OCI-LY7 (cell line): ENCODE measurements at regions not wholly inside any gene's neighbourhood (a gene's known extent, or its start where the extent isn't known, plus 50 kb on each side); places are given as distances from the start of the nearest gene placed in this dataset.

ENCODE experiments used
- BruUV-seq: library from RNA; stranded (reverse); fragments of 400-500 nt; replicated peaks from 2 replicates; lab custom pipeline; 2021; lab: Mats Ljungman, UMichigan
- CTCF ChIA-PET: fragments of 300-600 bp; sonication (Branson Sonifier 250); formaldehyde crosslinking; loops from one replicate; lab custom pipeline; 2022; ENCODE audit warnings: antibody characterized with exemption; ENCODE audit not compliant: unreplicated experiment; lab: Charles Lee
- POLR2A ChIA-PET: fragments of 300-600 bp; sonication (Branson Sonifier 250); formaldehyde crosslinking; loops from one replicate; lab custom pipeline; 2022; ENCODE audit warnings: antibody characterized with exemption; lab: Charles Lee
- DNase-seq: peaks from one replicate; pipeline ENCODE4 v3.0.0-alpha.2; 2015; ENCODE audit warnings: low spot score
- H2AFZ ChIP-seq: fragments of 200-600 bp; sonication (generic), shearing (Covaris generic); 2 replicates; pipeline ENCODE4 v1.6.1; 2014; ENCODE audit warnings: mild to moderate bottlenecking, antibody characterized with exemption, low read length, moderate library complexity
- H3K27ac ChIP-seq: fragments of 200-600 bp; sonication (generic); 2 replicates; pipeline ENCODE4 v1.5.1; 2014; ENCODE audit warnings: mixed run types, low read depth, mild to moderate bottlenecking, moderate library complexity, low read length, inconsistent platforms; ENCODE audit not compliant: poor library complexity, severe bottlenecking
- H3K36me3 ChIP-seq: fragments of 200-600 bp; sonication (generic); 2 replicates; pipeline ENCODE4 v1.6.1; 2014; ENCODE audit warnings: mild to moderate bottlenecking, antibody characterized with exemption, low read length, moderate library complexity, mixed read lengths; ENCODE audit not compliant: insufficient read depth
- H3K4me1 ChIP-seq: fragments of 200-600 bp; sonication (generic); 2 replicates; pipeline ENCODE4 v1.5.1; 2014; ENCODE audit warnings: mild to moderate bottlenecking, low read length; ENCODE audit not compliant: insufficient read depth, poor library complexity, severe bottlenecking
- H3K4me2 ChIP-seq: fragments of 200-600 bp; sonication (generic); 2 replicates; pipeline ENCODE4 v1.6.1; 2014; ENCODE audit warnings: mild to moderate bottlenecking, low read length
- H3K4me3 ChIP-seq: fragments of 200-600 bp; sonication (generic); 2 replicates; pipeline ENCODE4 v1.5.1; 2014; ENCODE audit warnings: mild to moderate bottlenecking, low read depth, low read length; ENCODE audit not compliant: poor library complexity, severe bottlenecking
- H3K79me2 ChIP-seq: fragments of 200-600 bp; sonication (generic); 2 replicates; pipeline ENCODE4 v1.6.1; 2016; ENCODE audit warnings: low read depth, mild to moderate bottlenecking, low read length, moderate library complexity, mixed read lengths; ENCODE audit not compliant: insufficient read depth
- H3K9me2 ChIP-seq: fragments of 200-600 bp; sonication (generic); 2 replicates; pipeline ENCODE4 v1.6.1; 2016; ENCODE audit warnings: mild to moderate bottlenecking, low read length, mixed read lengths; ENCODE audit not compliant: insufficient read depth
- H3K9me3 ChIP-seq: fragments of 200-600 bp; sonication (generic); 2 replicates; pipeline ENCODE4 v1.6.1; 2014; ENCODE audit warnings: mild to moderate bottlenecking, mixed run types, low read length, mixed read lengths
- H4K20me1 ChIP-seq: fragments of 200-600 bp; sonication (generic); 2 replicates; pipeline ENCODE4 v1.6.1; 2014; ENCODE audit warnings: mild to moderate bottlenecking, antibody characterized with exemption, low read length, moderate library complexity, mixed read lengths; ENCODE audit not compliant: insufficient read depth
- EZH2phosphoT487 ChIP-seq: fragments of 200-600 bp; sonication (generic); IDR thresholded peaks from 2 replicates; pipeline ENCODE4 v1.6.1; 2018; ENCODE audit warnings: low read depth, borderline replicate concordance, mild to moderate bottlenecking, mixed run types, antibody characterized with exemption, low read length, moderate library complexity, mixed read lengths
- intact Hi-C: fragments of 100-400 bp; cut with micrococcal nuclease; formaldehyde crosslinking; loops from one replicate; pipeline ENCODE4 v1.10.0; 2022; ENCODE audit not compliant: unreplicated experiment
- TF ChIP-seq, protein P1 (sequence below): fragments of 200-600 bp; sonication (generic); conservative IDR thresholded peaks from 2 replicates; pipeline ENCODE4 v1.5.1; 2014; ENCODE audit warnings: mild to moderate bottlenecking, antibody characterized with exemption, low read length, moderate library complexity, mixed read lengths

DNA sequence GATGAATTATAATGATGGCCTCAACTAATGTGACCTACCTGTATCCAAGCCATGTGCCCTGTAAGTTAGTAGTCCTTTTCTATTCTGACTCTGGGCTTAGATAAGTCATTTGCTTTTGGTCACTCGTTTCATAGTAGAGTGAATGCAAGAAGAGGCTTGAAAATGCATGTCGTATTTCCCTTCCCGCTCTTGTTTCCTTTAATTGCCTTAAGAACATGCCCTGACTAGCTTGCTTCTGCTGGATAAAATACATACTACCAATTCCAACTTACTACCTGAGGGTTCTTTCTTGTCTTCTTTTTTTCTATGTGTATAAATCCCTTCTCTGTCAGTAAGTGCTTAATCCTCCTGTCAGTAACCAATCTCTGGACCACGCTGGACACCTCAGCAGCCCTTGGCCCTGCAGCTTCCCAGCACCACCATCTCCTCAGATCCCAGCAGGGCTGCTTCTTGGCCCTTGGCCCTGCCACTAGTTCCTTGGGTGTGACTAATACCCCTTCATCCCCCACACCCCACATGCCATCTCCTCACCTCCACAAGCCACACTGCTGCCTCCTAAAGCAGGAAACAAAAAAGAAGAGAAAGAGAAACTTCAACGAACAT lies 771.7 kb downstream of the IGSF11 start:
- no peak overlapping the region for H3K4me3 ChIP-seq
- intact Hi-C loops = no loop called here
- no peak overlapping the region for H3K4me2 ChIP-seq
- H3K27ac ChIP-seq = no peak overlapping the region
- TF ChIP-seq EZH2phosphoT487 = no peak
- TF ChIP-seq, protein P1, sequence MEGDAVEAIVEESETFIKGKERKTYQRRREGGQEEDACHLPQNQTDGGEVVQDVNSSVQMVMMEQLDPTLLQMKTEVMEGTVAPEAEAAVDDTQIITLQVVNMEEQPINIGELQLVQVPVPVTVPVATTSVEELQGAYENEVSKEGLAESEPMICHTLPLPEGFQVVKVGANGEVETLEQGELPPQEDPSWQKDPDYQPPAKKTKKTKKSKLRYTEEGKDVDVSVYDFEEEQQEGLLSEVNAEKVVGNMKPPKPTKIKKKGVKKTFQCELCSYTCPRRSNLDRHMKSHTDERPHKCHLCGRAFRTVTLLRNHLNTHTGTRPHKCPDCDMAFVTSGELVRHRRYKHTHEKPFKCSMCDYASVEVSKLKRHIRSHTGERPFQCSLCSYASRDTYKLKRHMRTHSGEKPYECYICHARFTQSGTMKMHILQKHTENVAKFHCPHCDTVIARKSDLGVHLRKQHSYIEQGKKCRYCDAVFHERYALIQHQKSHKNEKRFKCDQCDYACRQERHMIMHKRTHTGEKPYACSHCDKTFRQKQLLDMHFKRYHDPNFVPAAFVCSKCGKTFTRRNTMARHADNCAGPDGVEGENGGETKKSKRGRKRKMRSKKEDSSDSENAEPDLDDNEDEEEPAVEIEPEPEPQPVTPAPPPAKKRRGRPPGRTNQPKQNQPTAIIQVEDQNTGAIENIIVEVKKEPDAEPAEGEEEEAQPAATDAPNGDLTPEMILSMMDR = no peak
- DNase-seq = no peak
- ChIA-PET POLR2A (interaction anchor here (0.6 kb wide), 1 partner anchor 865 kb away, joined by 3 read pairs; no protein-coding TSS in a partner anchor), CTCF (no interaction called here)
- H3K4me1 ChIP-seq = no peaks in the 10 kb centered on the region
- no peaks in the 10 kb centered on the region for H3K36me3 ChIP-seq
- no peaks in the 10 kb centered on the region for H3K79me2 ChIP-seq
- H4K20me1 ChIP-seq = no peaks in the 10 kb centered on the region
- H3K9me2 ChIP-seq = no peaks in the 10 kb centered on the region
- BruUV-seq = no TSS peak
- no peaks in the 10 kb centered on the region for H3K9me3 ChIP-seq
- H2AFZ ChIP-seq = no peak overlapping the region

DNA sequence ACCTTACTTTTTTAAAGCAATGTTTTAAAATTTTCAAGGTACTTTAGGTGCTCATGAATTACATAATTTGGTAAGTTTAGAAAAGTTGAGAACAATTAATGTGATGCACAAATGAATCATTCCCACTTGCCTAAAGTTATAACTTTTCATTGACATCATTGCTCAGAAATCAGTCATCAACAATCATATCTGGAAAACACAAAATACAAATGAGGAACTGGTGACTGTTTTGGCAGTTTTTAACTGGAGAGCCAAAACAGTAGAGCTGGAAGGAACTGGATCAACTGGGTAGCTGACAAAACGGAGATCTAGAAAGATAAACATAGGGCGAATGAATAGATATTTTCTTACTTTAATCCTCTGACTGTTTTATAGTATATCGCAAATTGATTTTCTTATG lies 767.1 kb downstream of the IGSF11 start:
- Histone ChIP-seq H3K27ac (no peak overlapping the region), H3K4me1 (no peaks in the 10 kb centered on the region), H2AFZ (no peak overlapping the region), H3K4me3 (no peak overlapping the region), H3K4me2 (no peak overlapping the region), H4K20me1 (no peaks in the 10 kb centered on the region), H3K9me3 (no peaks in the 10 kb centered on the region), H3K9me2 (no peaks in the 10 kb centered on the region), H3K79me2 (no peaks in the 10 kb centered on the region), H3K36me3 (no peaks in the 10 kb centered on the region)
- ChIA-PET CTCF (no interaction called here), POLR2A (no interaction called here)
- no peak for DNase-seq
- intact Hi-C loops = no loop called here
- no TSS peak for BruUV-seq
- TF ChIP-seq, protein P1 = no peak
- no peak for TF ChIP-seq EZH2phosphoT487

DNA sequence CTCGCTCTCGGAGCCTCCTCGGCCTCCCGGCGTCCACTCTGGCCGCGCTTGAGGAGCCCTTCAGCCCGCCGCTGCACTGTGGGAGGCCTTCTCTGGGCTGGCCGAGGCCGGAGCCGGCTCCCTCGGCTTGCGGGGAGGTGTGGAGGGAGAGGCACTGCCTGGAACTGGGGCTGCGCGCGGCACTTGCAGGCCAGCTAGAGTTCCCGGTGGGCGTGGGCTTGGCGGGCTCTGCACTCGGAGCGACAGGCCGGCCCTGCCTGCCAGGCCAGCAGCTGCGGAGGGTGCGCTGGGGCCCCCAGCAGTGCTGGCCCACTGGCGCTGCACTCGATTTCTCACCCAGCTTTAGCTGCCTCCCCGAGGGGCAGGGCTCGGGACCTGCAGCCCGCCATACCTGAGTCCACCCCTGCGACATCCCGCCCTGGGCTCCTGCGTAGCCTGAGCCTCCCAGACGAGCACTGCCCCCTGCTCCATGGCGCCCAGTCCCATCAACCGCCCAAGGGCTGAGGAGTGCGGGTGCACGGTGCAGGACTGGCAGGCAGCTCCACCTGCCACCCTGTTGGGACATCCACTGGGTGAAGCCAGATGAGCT lies 765.0 kb downstream of the IGSF11 start:
- H3K4me3 ChIP-seq = no peak overlapping the region
- no peak for DNase-seq
- H3K4me1 ChIP-seq = no peaks in the 10 kb centered on the region
- no peak for TF ChIP-seq EZH2phosphoT487
- TF ChIP-seq, protein P1 = no peak
- H4K20me1 ChIP-seq = no peaks in the 10 kb centered on the region
- ChIA-PET CTCF (no interaction called here), POLR2A (no interaction called here)
- intact Hi-C loops = no loop called here
- no peak overlapping the region for H3K4me2 ChIP-seq
- no peaks in the 10 kb centered on the region for H3K9me3 ChIP-seq
- H3K79me2 ChIP-seq = no peaks in the 10 kb centered on the region
- H3K9me2 ChIP-seq = no peaks in the 10 kb centered on the region
- H3K36me3 ChIP-seq = no peaks in the 10 kb centered on the region
- no TSS peak for BruUV-seq
- no peak overlapping the region for H2AFZ ChIP-seq
- no peak overlapping the region for H3K27ac ChIP-seq
